Keratinocyte (primary cell): ENCODE measurements at regions not wholly inside any gene's neighbourhood (a gene's known extent, or its start where the extent isn't known, plus 50 kb on each side); places are given as distances from the start of the nearest gene placed in this dataset.

Experiments
- CTCF ChIP-seq, 3 experiments: IDR thresholded peaks in 1 of 3; conservative IDR thresholded peaks in 1 of 3; optimal IDR thresholded peaks in 1 of 3; 2 replicates in 2 of 3; 3 replicates in 1 of 3; pipeline versions ENCODE3 to v1.5.1; 2011; ENCODE audit warnings: low read length in 3 of 3, mild to moderate bottlenecking in 3 of 3, moderate library complexity in 2 of 3, control low read depth in 1 of 3, inconsistent platforms in 1 of 3; ENCODE audit not compliant: insufficient read depth in 2 of 3; ENCODE audit errors: extremely low read depth in 1 of 3
- EZH2 ChIP-seq: IDR thresholded peaks from one replicate; pipeline ENCODE4 v1.6.1; 2012; ENCODE audit warnings: inconsistent platforms, mild to moderate bottlenecking, low read length, moderate library complexity

DNA sequence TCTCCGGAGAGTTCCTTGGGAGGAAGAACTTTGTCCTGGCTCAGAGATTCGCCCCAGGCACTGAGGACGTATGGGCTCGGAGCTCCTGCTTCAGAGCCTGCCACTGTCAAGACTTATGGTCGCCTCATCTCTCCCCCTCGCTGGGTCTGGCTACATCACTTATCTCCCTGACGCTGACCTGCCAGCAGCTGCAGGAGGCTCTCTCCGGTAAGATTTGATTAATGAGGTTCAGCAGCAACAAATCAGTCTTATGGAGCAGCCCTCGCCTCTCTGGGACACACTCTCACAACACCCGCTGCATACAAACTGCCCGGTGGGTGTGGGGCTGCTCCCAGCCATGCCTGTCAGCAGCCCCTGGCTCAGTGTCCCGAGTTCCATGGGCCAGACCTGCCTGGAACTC, 297.8 kb downstream of the RRAGC start:
- no peak for TF ChIP-seq CTCF (optimal IDR thresholded peaks at IDR 0.05 in 1 of 3, IDR thresholded peaks at IDR 0.05 in 1 of 3, conservative IDR thresholded peaks at IDR 0.05 in 1 of 3; ENCODE audit: extremely low read depth in 1 of 3, insufficient read depth in 2 of 3, low read length in 3 of 3)
- peak; percentile 12 for TF ChIP-seq EZH2
